Coronary artery (tissue), 2 donors: ENCODE measurements at regions not wholly inside any gene's neighbourhood (a gene's known extent, or its start where the extent isn't known, plus 50 kb on each side); places are given as distances from the start of the nearest gene placed in this dataset.

ENCODE experiments used
- DNase-seq: peaks from one replicate; pipeline ENCODE4 v3.0.0-alpha.2; 2017; ENCODE audit warnings: low spot score
- H3K27ac ChIP-seq, 2 donors: fragments of 200-600 bp; sonication (generic); one replicate each; pipeline ENCODE4 v1.5.1; 2016 to 2019
- H3K4me3 ChIP-seq: fragments of 200-600 bp; sonication (generic); 2 replicates; pipeline ENCODE4 v1.5.1; 2016; ENCODE audit warnings: mild to moderate bottlenecking, moderate library complexity
- CTCF ChIP-seq: fragments of 200-600 bp; sonication (generic); IDR thresholded peaks from one replicate; pipeline ENCODE4 v1.5.1; 2019; ENCODE audit warnings: antibody characterized with exemption

- no peak for DNase-seq
- H3K27ac ChIP-seq = no peak overlapping the region
These were observed 72.1 kb upstream of the STK32A start for GRCh38 chr5:147162740-147163139.

GRCh38 chr5:147167529-147167928, 67.3 kb upstream of the STK32A start:
- Histone ChIP-seq H3K4me3 (no peak overlapping the region), H3K27ac (no peak overlapping the region)
- DNase-seq = no peak
- TF ChIP-seq CTCF = no peak

More at GRCh38 chr5:147162740-147163139, 72.1 kb upstream of the STK32A start:
- H3K4me3 ChIP-seq = no peak overlapping the region
- TF ChIP-seq CTCF = no peak

GRCh38 chr5:147168578-147169327, 66.1 kb upstream of the STK32A start:
- DNase-seq = no peak
- no peak overlapping the region for H3K4me3 ChIP-seq
- H3K27ac ChIP-seq = no peak overlapping the region
- no peak for TF ChIP-seq CTCF

GRCh38 chr5:147169399-147169798, 65.4 kb upstream of the STK32A start:
- Histone ChIP-seq H3K27ac (no peak overlapping the region), H3K4me3 (no peak overlapping the region)
- TF ChIP-seq CTCF = no peak
- no peak for DNase-seq

GRCh38 chr5:147169901-147170300, 64.9 kb upstream of the STK32A start:
- no peak for DNase-seq
- TF ChIP-seq CTCF = no peak
- H3K27ac ChIP-seq = no peak overlapping the region
- no peak overlapping the region for H3K4me3 ChIP-seq

GRCh38 chr5:147170603-147171002, 64.2 kb upstream of the STK32A start:
- DNase-seq = no peak
- Histone ChIP-seq H3K27ac (no peak overlapping the region), H3K4me3 (no peak overlapping the region)
- TF ChIP-seq CTCF = no peak

- no peak overlapping the region for H3K4me3 ChIP-seq
- no peak for TF ChIP-seq CTCF
- DNase-seq = no peak
- no peak overlapping the region for H3K27ac ChIP-seq
These were observed 60.1 kb upstream of the STK32A start for GRCh38 chr5:147174671-147175265.
